ENCODE measurements at regions not wholly inside any gene's neighbourhood (a gene's known extent, or its start where the extent isn't known, plus 50 kb on each side); places are given as distances from the start of the nearest gene placed in this dataset.
A peak's percentile ranks its signal among the peaks of the same experiment; 100 is the strongest.

- no peak overlapping the region for H3K4ac ChIP-seq (ENCODE audit: low read depth, low read length)
Measured at GRCh38 chr20:3340443-3340842, 67.0 kb downstream of the DNAAF9 start.

GRCh38 chr20:3339571-3339970 is 67.9 kb downstream of the DNAAF9 start:
- no peak overlapping the region for H3K4me2 ChIP-seq (ENCODE audit: low read length)
- no peaks in the 10 kb centered on the region for H3K79me2 ChIP-seq (ENCODE audit: control insufficient read depth, insufficient read depth, low read length)
- no peak overlapping the region for H3K18ac ChIP-seq (ENCODE audit: low read length)
- H2AK5ac ChIP-seq (ENCODE audit: low read length), result no peak overlapping the region
- H2BK15ac ChIP-seq (replicated peaks; ENCODE audit: low read depth), result no peak overlapping the region
- no peak overlapping the region for H3K4me3 ChIP-seq (ENCODE audit: low read length)
- H3K36me3 ChIP-seq (ENCODE audit: control insufficient read depth, insufficient read depth, low read length), result no peaks in the 10 kb centered on the region
- H3K27ac ChIP-seq (ENCODE audit: low read depth, low read length), result no peak overlapping the region
- no peak overlapping the region for H3K4ac ChIP-seq (ENCODE audit: low read depth, low read length)
- no peak overlapping the region for H3K56ac ChIP-seq (ENCODE audit: low read length)
- no peak overlapping the region for H4K5ac ChIP-seq (ENCODE audit: low read length)
- no peaks in the 10 kb centered on the region for H3K79me1 ChIP-seq (ENCODE audit: low read length)
- no peak overlapping the region for H2BK5ac ChIP-seq (ENCODE audit: low read length)
- WGBS (ENCODE audit: extremely low coverage, insufficient coverage, low lambda C conversion rate), result no CpG with 5 or more reads among the region's 1 CpG
- H3K4me1 ChIP-seq (ENCODE audit: control insufficient read depth, low read depth, low read length), result no peaks in the 10 kb centered on the region
- H2BK120ac ChIP-seq (ENCODE audit: low read depth, low read length), result no peak overlapping the region
- H4K8ac ChIP-seq (ENCODE audit: low read depth, low read length), result no peak overlapping the region
- no peaks in the 10 kb centered on the region for H3K27me3 ChIP-seq (ENCODE audit: insufficient read depth, low read length, poor library complexity)
- no peak overlapping the region for H3K23ac ChIP-seq (ENCODE audit: low read length)
- no peak overlapping the region for H3K9ac ChIP-seq (ENCODE audit: low read length)
- DNase-seq, result no peak

More at GRCh38 chr20:3340443-3340842, 67.0 kb downstream of the DNAAF9 start:
- H3K56ac ChIP-seq (ENCODE audit: low read length), result no peak overlapping the region
- no peak overlapping the region for H3K4me2 ChIP-seq (ENCODE audit: low read length)
- WGBS (ENCODE audit: extremely low coverage, insufficient coverage, low lambda C conversion rate), result no CpG with 5 or more reads among the region's 9 CpGs
- no peaks in the 10 kb centered on the region for H3K4me1 ChIP-seq (ENCODE audit: control insufficient read depth, low read depth, low read length)
- DNase-seq, result no peak
- H3K9ac ChIP-seq (ENCODE audit: low read length), result no peak overlapping the region
- no peaks in the 10 kb centered on the region for H3K36me3 ChIP-seq (ENCODE audit: control insufficient read depth, insufficient read depth, low read length)
- H3K27ac ChIP-seq (ENCODE audit: low read depth, low read length), result no peak overlapping the region
- H2BK120ac ChIP-seq (ENCODE audit: low read depth, low read length), result no peak overlapping the region
- peak overlapping the region; percentile 51 for H3K18ac ChIP-seq (ENCODE audit: low read length)
- H3K23ac ChIP-seq (ENCODE audit: low read length), result no peak overlapping the region
- no peak overlapping the region for H4K5ac ChIP-seq (ENCODE audit: low read length)
- H3K4me3 ChIP-seq (ENCODE audit: low read length), result no peak overlapping the region
- H3K27me3 ChIP-seq (ENCODE audit: insufficient read depth, low read length, poor library complexity), result no peaks in the 10 kb centered on the region
- H3K79me1 ChIP-seq (ENCODE audit: low read length), result no peaks in the 10 kb centered on the region
- no peak overlapping the region for H2BK5ac ChIP-seq (ENCODE audit: low read length)
- H2AK5ac ChIP-seq (ENCODE audit: low read length), result no peak overlapping the region
- no peaks in the 10 kb centered on the region for H3K79me2 ChIP-seq (ENCODE audit: control insufficient read depth, insufficient read depth, low read length)
- H2BK15ac ChIP-seq (replicated peaks; ENCODE audit: low read depth), result no peak overlapping the region
- H4K8ac ChIP-seq (ENCODE audit: low read depth, low read length), result no peak overlapping the region

- Histone ChIP-seq H3K4me1 (ENCODE audit: control insufficient read depth, low read depth, low read length) (no peaks in the 10 kb centered on the region), H3K23ac (ENCODE audit: low read length) (no peak overlapping the region), H3K4ac (ENCODE audit: low read depth, low read length) (no peak overlapping the region), H3K27me3 (ENCODE audit: insufficient read depth, low read length, poor library complexity) (no peaks in the 10 kb centered on the region), H3K18ac (ENCODE audit: low read length) (no peak overlapping the region), H4K8ac (ENCODE audit: low read depth, low read length) (no peak overlapping the region), H3K4me2 (ENCODE audit: low read length) (no peak overlapping the region), H4K5ac (ENCODE audit: low read length) (no peak overlapping the region), H3K4me3 (ENCODE audit: low read length) (no peak overlapping the region), H2BK15ac (replicated peaks; ENCODE audit: low read depth) (no peak overlapping the region), H2BK5ac (ENCODE audit: low read length) (no peak overlapping the region), H3K79me1 (ENCODE audit: low read length) (no peaks in the 10 kb centered on the region), H3K27ac (ENCODE audit: low read depth, low read length) (no peak overlapping the region), H3K79me2 (ENCODE audit: control insufficient read depth, insufficient read depth, low read length) (no peaks in the 10 kb centered on the region), H3K56ac (ENCODE audit: low read length) (no peak overlapping the region), H3K36me3 (ENCODE audit: control insufficient read depth, insufficient read depth, low read length) (no peaks in the 10 kb centered on the region), H3K9ac (ENCODE audit: low read length) (no peak overlapping the region), H2BK120ac (ENCODE audit: low read depth, low read length) (no peak overlapping the region), H2AK5ac (ENCODE audit: low read length) (no peak overlapping the region)
- no peak for DNase-seq
- WGBS (ENCODE audit: extremely low coverage, insufficient coverage, low lambda C conversion rate), result no CpG with 5 or more reads among the region's 1 CpG
Measured at GRCh38 chr20:3339076-3339475, 68.4 kb downstream of the DNAAF9 start.

- no peak overlapping the region for H3K27ac ChIP-seq (ENCODE audit: low read depth, low read length)
- H3K9ac ChIP-seq (ENCODE audit: low read length), result no peak overlapping the region
- H2AK5ac ChIP-seq (ENCODE audit: low read length), result no peak overlapping the region
- H3K4me2 ChIP-seq (ENCODE audit: low read length), result no peak overlapping the region
- no peak overlapping the region for H2BK15ac ChIP-seq (replicated peaks; ENCODE audit: low read depth)
- H3K79me2 ChIP-seq (ENCODE audit: control insufficient read depth, insufficient read depth, low read length), result no peaks in the 10 kb centered on the region
- WGBS (ENCODE audit: extremely low coverage, insufficient coverage, low lambda C conversion rate), result no CpG with 5 or more reads among the region's 8 CpGs
- no peaks in the 10 kb centered on the region for H3K4me1 ChIP-seq (ENCODE audit: control insufficient read depth, low read depth, low read length)
- H3K36me3 ChIP-seq (ENCODE audit: control insufficient read depth, insufficient read depth, low read length), result peaks cover 2% of the 10 kb centered on the region
- no peak overlapping the region for H2BK120ac ChIP-seq (ENCODE audit: low read depth, low read length)
- no peak overlapping the region for H3K4ac ChIP-seq (ENCODE audit: low read depth, low read length)
- H3K79me1 ChIP-seq (ENCODE audit: low read length), result no peaks in the 10 kb centered on the region
- H3K18ac ChIP-seq (ENCODE audit: low read length), result no peak overlapping the region
- H3K4me3 ChIP-seq (ENCODE audit: low read length), result no peak overlapping the region
- no peak overlapping the region for H3K23ac ChIP-seq (ENCODE audit: low read length)
- no peak overlapping the region for H4K8ac ChIP-seq (ENCODE audit: low read depth, low read length)
- no peak for DNase-seq
- H2BK5ac ChIP-seq (ENCODE audit: low read length), result no peak overlapping the region
- H3K27me3 ChIP-seq (ENCODE audit: insufficient read depth, low read length, poor library complexity), result no peaks in the 10 kb centered on the region
- H4K5ac ChIP-seq (ENCODE audit: low read length), result no peak overlapping the region
- H3K56ac ChIP-seq (ENCODE audit: low read length), result no peak overlapping the region
Measured at GRCh38 chr20:3334156-3334943, 73.1 kb downstream of the DNAAF9 start.

- no peaks in the 10 kb centered on the region for H3K79me1 ChIP-seq (ENCODE audit: low read length)
- WGBS (ENCODE audit: extremely low coverage, insufficient coverage, low lambda C conversion rate), result no CpG with 5 or more reads among the region's 4 CpGs
- H3K4me2 ChIP-seq (ENCODE audit: low read length), result no peak overlapping the region
Measured at GRCh38 chr20:3330046-3330741, 77.3 kb downstream of the DNAAF9 start.

More at GRCh38 chr20:3330046-3330741, 77.3 kb downstream of the DNAAF9 start:
- H2AK5ac ChIP-seq (ENCODE audit: low read length), result no peak overlapping the region
- H3K56ac ChIP-seq (ENCODE audit: low read length), result no peak overlapping the region
- no peak overlapping the region for H3K4me3 ChIP-seq (ENCODE audit: low read length)
- H3K4me1 ChIP-seq (ENCODE audit: control insufficient read depth, low read depth, low read length), result peaks cover 3% of the 10 kb centered on the region
- peaks cover 2% of the 10 kb centered on the region for H3K36me3 ChIP-seq (ENCODE audit: control insufficient read depth, insufficient read depth, low read length)
- H3K23ac ChIP-seq (ENCODE audit: low read length), result no peak overlapping the region
- H4K5ac ChIP-seq (ENCODE audit: low read length), result no peak overlapping the region
- H3K9ac ChIP-seq (ENCODE audit: low read length), result no peak overlapping the region
- no peak overlapping the region for H2BK120ac ChIP-seq (ENCODE audit: low read depth, low read length)
- no peak overlapping the region for H3K18ac ChIP-seq (ENCODE audit: low read length)
- no peak for DNase-seq
- H3K4ac ChIP-seq (ENCODE audit: low read depth, low read length), result no peak overlapping the region
- H2BK15ac ChIP-seq (replicated peaks; ENCODE audit: low read depth), result no peak overlapping the region
- H2BK5ac ChIP-seq (ENCODE audit: low read length), result no peak overlapping the region
- H3K27me3 ChIP-seq (ENCODE audit: insufficient read depth, low read length, poor library complexity), result no peaks in the 10 kb centered on the region
- H4K8ac ChIP-seq (ENCODE audit: low read depth, low read length), result no peak overlapping the region
- H3K27ac ChIP-seq (ENCODE audit: low read depth, low read length), result no peak overlapping the region
- no peaks in the 10 kb centered on the region for H3K79me2 ChIP-seq (ENCODE audit: control insufficient read depth, insufficient read depth, low read length)

Measured in mesendoderm (in vitro differentiated cells).